ENCODE measurements at regions not wholly inside any gene's neighbourhood (a gene's known extent, or its start where the extent isn't known, plus 50 kb on each side); places are given as distances from the start of the nearest gene placed in this dataset.
A peak's percentile ranks its signal among the peaks of the same experiment; 100 is the strongest.

DNA sequence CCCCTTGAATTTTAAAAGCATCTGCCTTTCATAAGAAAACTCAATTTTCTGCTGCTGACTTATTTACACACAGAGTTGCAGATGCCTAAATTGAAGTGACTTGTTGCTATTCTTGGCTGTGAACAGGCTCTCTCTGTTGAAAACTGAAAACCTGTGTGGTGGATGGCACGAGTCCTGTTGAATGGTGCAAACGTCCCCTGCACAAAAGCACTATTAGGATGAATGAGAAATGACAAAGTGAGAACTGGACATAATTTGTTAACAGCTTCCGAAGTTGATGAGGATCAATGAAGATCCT is 201.7 kb upstream of the PREP start:
- Histone ChIP-seq H3K9me3 (no peaks in the 10 kb centered on the region), H3K4me3 (no peak overlapping the region), H3K36me3 (no peaks in the 10 kb centered on the region), H3K27me3 (no peaks in the 10 kb centered on the region), H3K27ac (peak overlapping the region in 1 of 4 donors; percentile 13), H3K4me1 (peaks cover 17 to 25% of the 10 kb centered on the region in 2 donors)
- DNase-seq (no peak), ATAC-seq (no peak)
- intact Hi-C loops (cut with DNase I; ENCODE audit: low total_unique reads) = no loop called here
- in situ Hi-C loops (cut with MboI; ENCODE audit: low sequenced_read_pairs in 4 of 4) = no loop called here
- TF ChIP-seq, protein P1, sequence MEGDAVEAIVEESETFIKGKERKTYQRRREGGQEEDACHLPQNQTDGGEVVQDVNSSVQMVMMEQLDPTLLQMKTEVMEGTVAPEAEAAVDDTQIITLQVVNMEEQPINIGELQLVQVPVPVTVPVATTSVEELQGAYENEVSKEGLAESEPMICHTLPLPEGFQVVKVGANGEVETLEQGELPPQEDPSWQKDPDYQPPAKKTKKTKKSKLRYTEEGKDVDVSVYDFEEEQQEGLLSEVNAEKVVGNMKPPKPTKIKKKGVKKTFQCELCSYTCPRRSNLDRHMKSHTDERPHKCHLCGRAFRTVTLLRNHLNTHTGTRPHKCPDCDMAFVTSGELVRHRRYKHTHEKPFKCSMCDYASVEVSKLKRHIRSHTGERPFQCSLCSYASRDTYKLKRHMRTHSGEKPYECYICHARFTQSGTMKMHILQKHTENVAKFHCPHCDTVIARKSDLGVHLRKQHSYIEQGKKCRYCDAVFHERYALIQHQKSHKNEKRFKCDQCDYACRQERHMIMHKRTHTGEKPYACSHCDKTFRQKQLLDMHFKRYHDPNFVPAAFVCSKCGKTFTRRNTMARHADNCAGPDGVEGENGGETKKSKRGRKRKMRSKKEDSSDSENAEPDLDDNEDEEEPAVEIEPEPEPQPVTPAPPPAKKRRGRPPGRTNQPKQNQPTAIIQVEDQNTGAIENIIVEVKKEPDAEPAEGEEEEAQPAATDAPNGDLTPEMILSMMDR (IDR thresholded peaks at IDR 0.05 in 4 of 5, conservative IDR thresholded peaks at IDR 0.05 in 1 of 5) = no peak
- no peak for TF ChIP-seq POLR2A (IDR thresholded peaks at IDR 0.05)

DNA sequence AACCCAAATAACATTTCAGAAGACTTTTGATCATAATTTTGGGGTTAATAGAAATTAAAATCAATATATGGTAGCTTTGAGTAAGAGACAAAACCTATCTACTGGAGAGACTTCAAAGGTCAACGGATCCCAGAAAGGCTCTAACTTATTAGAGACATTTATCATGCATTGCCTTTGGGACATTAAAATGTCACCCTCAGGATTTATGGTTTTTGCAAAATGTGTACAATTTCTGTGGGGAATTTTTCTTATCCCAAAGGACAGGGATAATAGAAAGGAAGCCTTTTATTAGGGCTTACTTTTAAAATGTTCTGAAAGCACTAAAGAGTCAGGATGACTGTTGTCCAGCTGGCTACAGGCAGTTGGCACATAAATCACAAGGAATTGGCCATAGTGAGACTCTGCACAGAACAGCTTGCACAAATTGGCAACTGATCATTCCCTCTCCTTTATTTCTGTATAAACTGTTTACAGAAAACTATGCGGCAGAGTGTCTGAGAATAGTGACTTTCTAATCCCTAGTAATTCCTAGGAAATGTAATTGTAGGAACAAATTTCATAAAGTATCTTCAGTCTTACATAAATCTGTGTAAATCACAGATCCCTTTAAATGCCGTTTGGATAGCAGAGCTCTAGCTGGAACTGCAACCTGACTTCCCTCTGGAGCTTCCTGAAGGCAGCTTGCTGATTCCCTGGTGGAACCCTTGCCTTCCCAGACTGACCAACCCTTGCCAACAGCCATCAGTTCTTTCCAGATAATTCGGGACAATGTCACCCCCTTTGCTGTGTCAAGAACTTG is 201.1 kb upstream of the PREP start:
- in situ Hi-C loops (cut with MboI; ENCODE audit: low sequenced_read_pairs in 4 of 4) = no loop called here
- no peaks in the 10 kb centered on the region for H3K27me3 ChIP-seq
- H3K9me3 ChIP-seq = no peaks in the 10 kb centered on the region
- no peak overlapping the region for H3K4me3 ChIP-seq
- intact Hi-C loops (cut with DNase I; ENCODE audit: low total_unique reads) = no loop called here
- no peaks in the 10 kb centered on the region for H3K36me3 ChIP-seq
- H3K27ac ChIP-seq = peak overlapping the region in 2 of 4 donors; percentile 1 to 13
- peaks cover 17 to 25% of the 10 kb centered on the region in 2 donors for H3K4me1 ChIP-seq
- TF ChIP-seq POLR2A (IDR thresholded peaks at IDR 0.05) = no peak
- TF ChIP-seq, protein P1 (IDR thresholded peaks at IDR 0.05 in 4 of 5, conservative IDR thresholded peaks at IDR 0.05 in 1 of 5) = no peak
- DNase-seq (peak in 1 of 2 donors; percentile 38), ATAC-seq (peak; percentile 29 to 51)

DNA sequence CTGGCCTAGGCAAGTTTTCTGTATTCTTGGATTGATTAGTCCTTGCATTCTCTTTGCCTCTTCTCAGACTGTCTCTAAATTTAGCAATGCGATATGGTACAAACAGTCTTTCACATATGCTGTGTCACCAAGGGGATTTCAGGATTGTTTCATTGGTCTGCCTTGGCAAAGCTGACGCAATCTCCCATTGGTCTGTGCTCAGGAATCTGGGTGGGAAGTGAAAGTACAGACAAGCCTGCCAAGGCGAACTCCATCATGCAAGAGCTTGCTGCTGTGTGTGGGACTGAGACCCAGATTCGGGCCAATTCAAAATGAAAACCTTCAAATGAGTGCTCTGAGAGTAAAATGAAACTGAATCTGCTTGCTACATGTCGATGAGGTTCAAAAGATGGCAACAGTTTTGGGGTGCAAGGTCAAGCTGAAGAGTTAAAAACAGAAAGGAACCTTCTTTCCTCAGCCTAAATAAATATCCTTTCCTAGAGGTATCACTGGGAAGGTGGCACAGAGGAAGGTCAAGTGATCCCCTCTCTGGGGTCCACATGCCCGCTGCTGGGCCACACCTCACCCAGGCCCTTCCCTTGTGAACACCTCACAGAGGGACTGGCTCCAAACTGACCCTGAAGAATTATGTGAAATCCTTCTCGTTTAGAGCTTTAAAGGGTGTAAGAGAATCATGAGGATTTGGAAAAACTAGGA is 198.8 kb upstream of the PREP start:
- TF ChIP-seq, protein P1 (IDR thresholded peaks at IDR 0.05 in 4 of 5, conservative IDR thresholded peaks at IDR 0.05 in 1 of 5) = no peak
- no peak for TF ChIP-seq POLR2A (IDR thresholded peaks at IDR 0.05)
- peak; percentile 91 to 96 for ATAC-seq
- Histone ChIP-seq H3K27ac (peak overlapping the region; percentile 32 to 68 (median 54)), H3K9me3 (no peaks in the 10 kb centered on the region), H3K4me3 (peak overlapping the region in 3 of 4 donors; percentile 21 to 25 (median 22)), H3K27me3 (no peaks in the 10 kb centered on the region), H3K4me1 (peaks cover 17 to 25% of the 10 kb centered on the region in 2 donors), H3K36me3 (no peaks in the 10 kb centered on the region)
- intact Hi-C loops (cut with DNase I; ENCODE audit: low total_unique reads) = no loop called here
- in situ Hi-C loops (cut with MboI; ENCODE audit: low sequenced_read_pairs in 4 of 4) = no loop called here
- DNase-seq = peak; percentile 63 to 78

DNA sequence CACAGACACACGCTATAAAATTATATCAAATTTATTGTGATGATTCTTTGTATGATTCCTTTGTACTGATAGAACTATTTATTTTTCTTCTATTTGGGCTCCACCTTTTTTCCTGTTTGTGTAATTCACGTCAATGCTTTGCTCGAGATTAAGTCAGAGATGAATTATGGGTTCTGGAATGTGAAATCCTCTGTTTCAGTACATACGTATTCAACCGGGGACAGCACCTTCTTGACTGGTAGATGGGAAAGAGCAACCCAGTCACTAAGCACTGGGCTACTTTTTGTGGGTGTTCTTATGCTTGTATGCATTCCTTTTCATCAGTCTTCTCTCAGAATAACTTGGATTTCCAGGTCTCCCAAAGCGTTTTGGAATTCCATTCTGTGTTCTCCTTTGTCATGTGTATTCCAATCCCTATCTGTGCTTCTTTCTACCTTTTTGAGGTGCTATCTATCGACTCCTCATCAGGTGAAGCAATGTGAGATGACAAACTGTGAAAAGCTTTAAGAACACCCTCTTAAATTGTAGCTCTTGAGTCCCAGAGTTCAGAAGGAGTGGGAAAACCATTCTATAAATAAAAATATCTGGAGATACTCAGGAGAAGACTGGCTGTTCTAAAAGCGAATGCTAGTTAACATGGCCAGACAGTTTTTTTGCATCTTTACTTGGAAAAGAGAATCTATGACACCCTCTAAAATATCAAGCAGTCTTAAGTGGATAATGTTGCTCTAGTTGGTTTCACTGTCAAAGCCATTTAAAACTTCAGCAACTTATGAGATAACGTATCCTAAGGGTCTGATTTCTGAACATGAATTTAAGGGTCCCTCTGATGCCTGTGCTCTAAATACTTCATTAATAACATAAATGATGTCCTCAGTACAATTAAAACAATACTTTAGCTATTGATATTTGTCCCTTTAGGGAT is 197.7 kb upstream of the PREP start:
- H3K4me3 ChIP-seq = no peak overlapping the region
- TF ChIP-seq, protein P1 (IDR thresholded peaks at IDR 0.05 in 4 of 5, conservative IDR thresholded peaks at IDR 0.05 in 1 of 5) = no peak
- no peak for TF ChIP-seq POLR2A (IDR thresholded peaks at IDR 0.05)
- no peak for DNase-seq
- peaks cover 17 to 25% of the 10 kb centered on the region in 2 donors for H3K4me1 ChIP-seq
- ATAC-seq = no peak
- in situ Hi-C loops (cut with MboI; ENCODE audit: low sequenced_read_pairs in 4 of 4) (no loop called here), intact Hi-C loops (cut with DNase I; ENCODE audit: low total_unique reads) (no loop called here)
- no peaks in the 10 kb centered on the region for H3K9me3 ChIP-seq
- H3K27me3 ChIP-seq = no peaks in the 10 kb centered on the region
- no peaks in the 10 kb centered on the region for H3K36me3 ChIP-seq
- H3K27ac ChIP-seq = peak overlapping the region; percentile 32 to 68 (median 54)

Measured in gastrocnemius medialis (tissue), 4 donors.